GM12891 (cell line): ENCODE measurements at regions not wholly inside any gene's neighbourhood (a gene's known extent, or its start where the extent isn't known, plus 50 kb on each side); places are given as distances from the start of the nearest gene placed in this dataset.
"Not testable (repeated sequence)": the region's sequence is repeated elsewhere in the genome, so short reads cannot be mapped to it uniquely, and the experiment has no call there.

Experiments used
- DNase-seq: peaks from one replicate; pipeline ENCODE4 v3.0.0; 2011; ENCODE audit warnings: low spot score; ENCODE audit not compliant: insufficient read length
- FAIRE-seq: peaks from 2 replicates; lab custom pipeline; 2011; peaks lifted over from hg19 to GRCh38; lab: Jason Lieb, UNC
- PAX5 ChIP-seq: IDR thresholded peaks from 2 replicates; pipeline ENCODE4 v1.6.1; 2011; ENCODE audit warnings: low read length, moderate library complexity, mild to moderate bottlenecking; ENCODE audit not compliant: insufficient read depth, severe bottlenecking
- POLR2A ChIP-seq: IDR thresholded peaks from 2 replicates; pipeline ENCODE4 v1.6.1; 2011; ENCODE audit warnings: low read depth, low read length, control low read depth
- POLR2AphosphoS5 ChIP-seq: IDR thresholded peaks from 2 replicates; pipeline ENCODE4 v1.6.1; 2011; ENCODE audit warnings: low read depth, low read length, control low read depth
- POU2F2 ChIP-seq: IDR thresholded peaks from 2 replicates; pipeline ENCODE4 v1.6.1; 2011; ENCODE audit warnings: low read depth, mild to moderate bottlenecking, control low read depth, low read length, moderate library complexity
- SPI1 ChIP-seq: IDR thresholded peaks from 2 replicates; pipeline ENCODE4 v1.6.1; 2011; ENCODE audit warnings: low read depth, low read length, control low read depth
- TAF1 ChIP-seq: IDR thresholded peaks from 2 replicates; pipeline ENCODE4 v1.6.1; 2011; ENCODE audit warnings: low read depth, low read length, control low read depth

DNA sequence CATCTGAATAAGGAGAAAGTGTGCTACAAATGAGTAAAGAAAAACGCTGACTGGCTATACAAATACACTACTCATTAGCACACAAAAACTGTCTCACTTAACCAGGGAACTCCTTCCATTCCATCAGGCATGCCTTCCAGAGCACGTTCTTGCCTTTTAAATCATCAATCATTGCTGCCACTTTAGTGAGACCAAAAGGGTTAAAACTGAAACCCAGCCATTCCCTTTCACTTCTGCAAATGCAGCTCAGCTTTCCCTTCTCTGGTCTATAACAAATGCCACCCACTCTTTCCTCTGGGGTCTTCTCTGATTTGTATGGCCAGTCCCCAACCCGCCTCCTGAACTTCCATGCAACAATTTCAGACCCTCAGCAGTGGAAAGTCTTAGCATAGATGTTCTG, 231.5 kb downstream of the TRIML1 start:
- FAIRE-seq (no peak), DNase-seq (no peak)
- no peak for TF ChIP-seq POU2F2
- peak; percentile 83 for TF ChIP-seq SPI1
- TF ChIP-seq PAX5: no peak

DNA sequence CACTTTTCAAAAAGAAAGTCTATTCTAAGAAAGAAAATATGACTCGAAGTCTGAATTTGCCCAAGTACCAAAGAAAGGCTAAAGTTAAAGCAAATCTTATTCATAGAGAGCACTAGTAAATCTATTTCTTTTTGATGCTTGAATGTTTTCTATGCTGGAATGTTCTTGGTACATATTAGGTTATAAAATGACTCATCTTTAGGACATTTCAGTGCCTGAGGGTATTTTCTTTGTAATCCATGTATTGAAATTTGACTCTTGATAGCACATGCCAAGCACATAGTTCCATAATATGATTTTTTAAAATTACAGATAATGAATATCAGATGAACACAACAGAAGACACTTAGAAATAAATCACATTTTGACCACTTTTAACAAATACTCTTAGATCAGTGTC, 232.8 kb downstream of the TRIML1 start:
- TF ChIP-seq POLR2A (no peak), TAF1 (no peak), SPI1 (no peak), PAX5 (no peak), POLR2AphosphoS5 (no peak), POU2F2 (no peak)
- DNase-seq: no peak
- no peak for FAIRE-seq

DNA sequence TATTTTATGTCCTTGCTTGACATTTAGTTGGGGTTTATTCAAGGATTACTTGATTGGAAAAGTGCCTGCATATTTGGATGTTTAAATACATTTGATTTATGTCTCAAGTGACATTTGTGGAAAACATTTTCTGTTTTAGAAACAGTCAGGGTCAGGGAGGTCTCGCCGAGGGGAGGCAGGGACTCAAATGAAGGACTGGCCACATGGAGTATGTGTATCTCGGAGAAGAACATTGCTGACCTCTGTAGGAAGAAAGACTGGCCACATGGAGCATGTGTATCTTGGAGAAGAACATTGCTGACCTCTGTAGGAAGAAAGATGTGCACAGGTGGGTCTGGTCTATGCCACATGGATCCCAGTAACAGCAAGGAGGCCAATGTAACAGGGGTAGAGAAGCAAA, 233.6 kb downstream of the TRIML1 start:
- FAIRE-seq: no peak
- no peak for TF ChIP-seq POLR2A
- TF ChIP-seq POU2F2: no peak
- TF ChIP-seq TAF1: no peak
- TF ChIP-seq SPI1: no peak
- no peak for TF ChIP-seq PAX5
- no peak for TF ChIP-seq POLR2AphosphoS5
- no peak for DNase-seq

DNA sequence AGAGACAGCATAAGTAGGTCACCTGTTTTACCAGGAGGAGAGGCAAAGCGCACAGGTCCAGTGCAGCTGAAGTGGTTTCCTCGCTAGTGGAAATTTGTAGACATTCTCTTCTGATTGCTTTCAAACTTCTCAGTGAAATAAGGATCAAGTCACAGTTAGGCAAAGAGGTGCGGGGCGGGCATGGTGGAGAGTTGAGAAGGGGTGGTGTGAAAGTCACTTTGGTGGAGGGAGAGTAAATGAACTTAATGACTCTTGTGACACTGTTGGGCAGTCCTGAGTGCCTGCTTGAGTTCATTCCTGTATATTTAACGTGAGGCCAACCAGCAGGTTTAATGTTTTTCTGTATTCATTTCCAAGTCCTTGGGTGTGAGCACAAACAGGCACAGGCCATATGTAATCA, 235.6 kb downstream of the TRIML1 start:
- DNase-seq: no peak
- no peak for TF ChIP-seq POLR2A
- no peak for TF ChIP-seq POLR2AphosphoS5
- TF ChIP-seq PAX5: no peak
- no peak for TF ChIP-seq SPI1

DNA sequence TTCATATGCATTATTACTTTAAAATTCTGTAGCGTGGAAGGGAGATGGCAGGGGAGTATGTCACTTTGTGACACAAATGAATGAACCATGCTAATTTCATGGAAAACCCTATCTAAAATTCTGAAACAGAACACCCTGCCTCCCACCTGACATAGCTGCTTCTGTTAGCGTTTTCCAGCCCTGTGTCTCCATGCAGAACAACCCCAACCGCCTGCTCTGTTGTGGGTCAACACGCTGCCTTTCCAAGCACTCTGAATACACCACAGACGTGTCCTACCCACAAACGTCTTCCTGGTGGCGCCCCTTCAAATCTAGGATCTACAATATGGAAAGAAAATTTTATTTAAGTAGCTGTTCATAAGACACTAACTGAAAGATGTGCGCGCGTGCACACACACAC, 238.6 kb downstream of the TRIML1 start:
- no peak for FAIRE-seq
- TF ChIP-seq POLR2AphosphoS5 (no peak), POLR2A (no peak), SPI1 (no peak), PAX5 (no peak)
- no peak for DNase-seq

More for the DNA sequence above, 235.6 kb downstream of the TRIML1 start:
- FAIRE-seq: no peak

DNA sequence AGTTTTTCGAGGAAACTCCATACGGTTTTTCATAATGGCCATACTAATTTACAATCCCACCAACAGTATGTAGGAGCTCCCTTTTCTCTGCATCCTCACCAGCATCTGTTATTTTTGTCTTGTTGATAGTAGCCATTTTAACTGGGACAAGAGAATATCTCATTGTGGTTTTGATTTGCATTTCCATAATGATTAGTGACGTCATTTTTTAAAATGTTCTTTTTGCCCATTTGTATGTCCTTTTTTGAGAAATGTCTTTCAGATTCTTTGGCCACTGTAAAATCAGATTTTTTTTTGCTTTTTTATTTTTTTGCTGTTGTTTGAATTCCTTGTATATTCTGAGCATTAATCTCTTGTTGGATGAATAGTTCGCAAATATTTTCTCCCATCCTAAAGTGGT, 243.9 kb downstream of the TRIML1 start:
- DNase-seq (no peak), FAIRE-seq (no peak)
- TF ChIP-seq SPI1 (no peak), POLR2A (no peak), PAX5 (no peak), POU2F2 (no peak), POLR2AphosphoS5 (no peak), TAF1 (no peak)

DNA sequence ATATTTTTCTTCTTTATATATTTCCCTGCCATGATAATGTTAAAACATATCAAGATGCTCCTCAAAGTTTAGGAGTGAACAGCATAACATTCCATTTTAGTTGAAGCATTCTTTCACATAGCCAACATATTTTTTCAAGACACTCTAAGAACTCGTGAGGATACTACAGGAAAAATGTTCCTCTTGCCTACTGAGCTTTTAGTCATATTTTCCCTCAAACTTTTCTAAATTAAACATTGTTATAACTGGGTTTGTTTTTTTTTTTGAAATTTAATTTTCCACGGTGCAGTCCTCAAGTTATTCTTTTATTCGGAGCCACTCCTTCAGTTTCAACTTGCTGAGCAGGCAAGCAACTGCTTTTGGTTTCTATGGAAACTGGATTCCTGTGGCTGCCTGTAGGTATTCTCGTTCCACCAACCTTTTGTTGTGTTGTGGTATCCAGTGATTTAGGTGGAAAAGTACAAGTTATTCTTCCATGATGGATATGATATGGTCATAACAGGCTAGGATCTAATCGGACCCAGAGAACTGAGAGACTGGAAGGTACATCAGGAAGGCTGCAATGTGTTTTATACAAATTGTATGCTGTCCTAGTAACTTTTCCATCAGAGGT, 248.0 kb downstream of the TRIML1 start:
- DNase-seq: no peak
- FAIRE-seq: no peak
- no peak for TF ChIP-seq POLR2AphosphoS5
- no peak for TF ChIP-seq POLR2A

DNA sequence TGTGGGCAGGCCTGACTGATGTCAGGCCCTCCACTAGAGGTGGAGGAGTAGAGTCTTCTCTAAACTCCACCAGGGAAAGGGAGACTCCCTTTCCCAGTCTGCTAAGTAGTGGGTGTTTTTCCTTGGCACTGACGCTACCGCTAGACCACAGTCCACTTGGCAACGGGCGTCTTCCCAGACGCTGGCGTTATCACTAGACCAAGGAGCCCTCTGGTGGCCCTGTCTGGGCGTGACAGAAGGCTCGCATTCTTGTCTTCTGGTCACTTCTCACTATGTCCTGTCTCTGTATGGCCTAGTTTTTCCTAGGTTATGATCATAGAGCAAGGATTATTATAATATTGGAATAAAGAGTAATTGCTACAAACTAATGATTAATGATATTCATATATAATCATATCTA, 252.1 kb downstream of the TRIML1 start:
- not testable (repeated sequence) for FAIRE-seq, DNase-seq

DNA sequence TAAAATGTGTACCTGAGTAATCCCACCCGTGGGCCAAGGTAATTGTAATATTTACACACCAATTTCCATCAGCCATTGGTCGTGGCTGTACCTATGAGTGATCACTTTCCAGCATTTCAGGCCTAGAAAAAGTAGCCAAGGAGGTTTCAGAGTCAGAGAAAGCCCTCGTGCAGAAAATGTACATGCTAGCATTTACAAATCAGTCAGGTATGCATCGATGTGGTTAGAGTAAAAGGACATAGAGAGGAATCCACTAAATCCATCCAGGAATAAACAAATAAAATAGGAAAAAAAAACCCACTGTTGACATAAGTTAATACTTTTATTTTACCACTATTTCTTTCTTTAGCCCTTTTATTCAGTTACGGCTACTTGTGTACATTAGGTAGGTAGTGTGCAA, 256.8 kb downstream of the TRIML1 start:
- no peak for DNase-seq
- no peak for FAIRE-seq
- no peak for TF ChIP-seq POLR2AphosphoS5
- no peak for TF ChIP-seq POU2F2
- no peak for TF ChIP-seq PAX5
- TF ChIP-seq TAF1: no peak
- no peak for TF ChIP-seq POLR2A
- no peak for TF ChIP-seq SPI1

DNA sequence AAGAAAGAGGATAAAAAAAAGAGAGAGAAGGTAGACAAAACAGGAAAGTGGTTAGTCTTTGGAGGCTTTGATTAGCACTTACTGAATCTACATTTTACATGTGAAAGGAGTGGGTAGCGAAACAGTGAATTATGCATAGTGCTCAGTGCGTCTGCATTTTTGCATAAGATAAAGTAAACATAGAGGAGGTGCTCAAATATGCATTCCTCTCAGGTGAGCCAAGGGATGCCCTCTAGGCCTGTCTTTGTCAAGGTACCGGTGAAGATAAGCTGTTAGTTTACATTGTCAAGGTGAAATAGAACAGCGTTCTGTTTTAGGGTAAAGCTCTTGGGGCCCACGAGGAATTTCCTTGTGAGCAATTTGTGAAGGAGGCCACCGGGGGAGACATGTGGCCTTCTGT, 260.6 kb downstream of the TRIML1 start:
- FAIRE-seq (no peak), DNase-seq (no peak)
- TF ChIP-seq PAX5 (no peak), POU2F2 (no peak), SPI1 (no peak), POLR2AphosphoS5 (no peak), TAF1 (no peak), POLR2A (no peak)
